Stomach (tissue), 8 donors: ENCODE measurements at regions not wholly inside any gene's neighbourhood (a gene's known extent, or its start where the extent isn't known, plus 50 kb on each side); places are given as distances from the start of the nearest gene placed in this dataset.

Source experiments
- DNase-seq, 2 donors: peaks; one replicate each; pipeline versions ENCODE4 v3.0.0 to v3.0.0-alpha.2; 2013 to 2019
- H3K27ac ChIP-seq, 5 donors: fragments of 200-600 bp in 4 of 5; sonication (generic) in 4 of 5; one replicate each; pipeline ENCODE4 v1.5.1; 2013 to 2019; ENCODE audit warnings: mild to moderate bottlenecking in 1 of 5, moderate library complexity in 1 of 5
- H3K27me3 ChIP-seq, 3 donors: fragments of 200-600 bp; sonication (generic); one replicate each; pipeline ENCODE4 v1.5.1; 2017 to 2019; ENCODE audit warnings: mixed run types in 1 of 3
- H3K36me3 ChIP-seq, 4 donors: fragments of 200-600 bp; sonication (generic); 1 replicate in 3 of 4; 2 replicates in 1 of 4; pipeline ENCODE4 v1.5.1; 2016 to 2019
- H3K4me1 ChIP-seq, 4 donors: fragments of 200-600 bp; sonication (generic); one replicate each; pipeline ENCODE4 v1.5.1; 2016 to 2019
- H3K4me3 ChIP-seq, 4 donors: fragments of 200-600 bp; sonication (generic) in 3 of 4; one replicate each; pipeline ENCODE4 v1.5.1; 2016 to 2019; ENCODE audit warnings: mild to moderate bottlenecking in 1 of 4
- H3K9me3 ChIP-seq, 4 donors: fragments of 200-600 bp; sonication (generic); one replicate each; pipeline ENCODE4 v1.5.1; 2016 to 2019
- CTCF ChIP-seq, 7 experiments: fragments of 450-650 bp in 4 of 7; fragments of 200-600 bp in 3 of 7; sonication (generic) in 3 of 7; IDR thresholded peaks; one replicate each; pipeline ENCODE4 v1.5.1; 2016 to 2019; ENCODE audit warnings: antibody characterized with exemption in 7 of 7, control low read depth in 2 of 7, mild to moderate bottlenecking in 1 of 7
- EP300 ChIP-seq: sonication (generic); formaldehyde crosslinking; IDR thresholded peaks from one replicate; pipeline ENCODE4 v1.6.1; 2017; ENCODE audit warnings: antibody characterized with exemption
- POLR2A ChIP-seq, 4 donors: fragments of 450-650 bp; IDR thresholded peaks; one replicate each; pipeline ENCODE4 v1.6.1; 2016; ENCODE audit warnings: antibody characterized with exemption in 4 of 4, control low read depth in 2 of 4, mild to moderate bottlenecking in 1 of 4, moderate library complexity in 1 of 4
- POLR2AphosphoS5 ChIP-seq, 3 donors: sonication (generic); formaldehyde crosslinking; IDR thresholded peaks; one replicate each; pipeline ENCODE4 v1.6.1; 2016; ENCODE audit warnings: antibody characterized with exemption in 3 of 3
- WGBS, 5 donors: extraction: QIAGEN DNeasy Blood & Tissue Kit in 3 of 5; methylation state at CpG; one replicate each; pipeline versions ENCODE4 v1.1.5 to v1.1.7; 2013 to 2018; 5-methylcytosine and 5-hydroxymethylcytosine counted together
- intact Hi-C: fragments of 100-400 bp; cut with DNase I; formaldehyde crosslinking; loops from one replicate; pipeline ENCODE4 v1.15.1; 2023; ENCODE audit warnings: low total_unique reads
- donor health status: healthy with polysubstance abuse.
- donor health status: Bipolar disorder and iron deficiency.
- donor health status: healthy.

GRCh38 chr7:88700725-88701124 lies 58.8 kb upstream of the ZNF804B start:
- WGBS, 5 donors = 81 to 94% (median 89%) methylated on average over 2 of the region's 2 CpGs
- TF ChIP-seq CTCF (IDR thresholded peaks at IDR 0.05) = no peak
- no peak for TF ChIP-seq POLR2AphosphoS5 (IDR thresholded peaks at IDR 0.05)
- TF ChIP-seq POLR2A (IDR thresholded peaks at IDR 0.05) = no peak
- no peak for TF ChIP-seq EP300
- intact Hi-C loops = no loop called here
- Histone ChIP-seq H3K27ac (no peak overlapping the region), H3K9me3 (no peaks in the 10 kb centered on the region), H3K4me3 (no peak overlapping the region), H3K36me3 (no peaks in the 10 kb centered on the region), H3K4me1 (no peaks in the 10 kb centered on the region), H3K27me3 (no peaks in the 10 kb centered on the region)
- DNase-seq = no peak

- Histone ChIP-seq H3K4me1 (no peaks in the 10 kb centered on the region), H3K36me3 (no peaks in the 10 kb centered on the region), H3K27me3 (no peaks in the 10 kb centered on the region), H3K9me3 (no peaks in the 10 kb centered on the region), H3K27ac (no peak overlapping the region), H3K4me3 (no peak overlapping the region)
- intact Hi-C loops = no loop called here
- TF ChIP-seq POLR2A (IDR thresholded peaks at IDR 0.05) = no peak
- no peak for TF ChIP-seq POLR2AphosphoS5 (IDR thresholded peaks at IDR 0.05)
- TF ChIP-seq EP300 = no peak
- no peak for TF ChIP-seq CTCF (IDR thresholded peaks at IDR 0.05)
- DNase-seq = no peak
Measured at GRCh38 chr7:88694207-88694606, 65.3 kb upstream of the ZNF804B start.

GRCh38 chr7:88693131-88693530 lies 66.4 kb upstream of the ZNF804B start:
- Histone ChIP-seq H3K4me3 (no peak overlapping the region), H3K27ac (no peak overlapping the region)
- TF ChIP-seq EP300 (no peak), POLR2AphosphoS5 (IDR thresholded peaks at IDR 0.05) (no peak), POLR2A (IDR thresholded peaks at IDR 0.05) (no peak), CTCF (IDR thresholded peaks at IDR 0.05) (no peak)

GRCh38 chr7:88692493-88692892 lies 67.0 kb upstream of the ZNF804B start:
- Histone ChIP-seq H3K36me3 (no peaks in the 10 kb centered on the region), H3K4me3 (no peak overlapping the region), H3K9me3 (no peaks in the 10 kb centered on the region), H3K27me3 (no peaks in the 10 kb centered on the region), H3K27ac (no peak overlapping the region), H3K4me1 (no peaks in the 10 kb centered on the region)
- intact Hi-C loops = no loop called here
- no peak for DNase-seq
- TF ChIP-seq CTCF (IDR thresholded peaks at IDR 0.05) (no peak), POLR2A (IDR thresholded peaks at IDR 0.05) (no peak), EP300 (no peak), POLR2AphosphoS5 (IDR thresholded peaks at IDR 0.05) (no peak)

More at GRCh38 chr7:88693131-88693530, 66.4 kb upstream of the ZNF804B start:
- intact Hi-C loops = no loop called here
- DNase-seq = no peak
- Histone ChIP-seq H3K9me3 (no peaks in the 10 kb centered on the region), H3K27me3 (no peaks in the 10 kb centered on the region), H3K4me1 (no peaks in the 10 kb centered on the region), H3K36me3 (no peaks in the 10 kb centered on the region)

- no peaks in the 10 kb centered on the region for H3K27me3 ChIP-seq
- 19 to 69% (median 50%) methylated on average over 1 of the region's 1 CpG for WGBS, 5 donors
- intact Hi-C loops = no loop called here
Measured at GRCh38 chr7:88689821-88690220, 69.7 kb upstream of the ZNF804B start.

More at GRCh38 chr7:88689821-88690220, 69.7 kb upstream of the ZNF804B start:
- Histone ChIP-seq H3K4me3 (no peak overlapping the region), H3K27ac (no peak overlapping the region), H3K4me1 (no peaks in the 10 kb centered on the region), H3K36me3 (no peaks in the 10 kb centered on the region), H3K9me3 (peaks cover 0 to 6% (median 0%) of the 10 kb centered on the region in 4 donors)
- DNase-seq = no peak
- no peak for TF ChIP-seq POLR2A (IDR thresholded peaks at IDR 0.05)
- no peak for TF ChIP-seq CTCF (IDR thresholded peaks at IDR 0.05)
- no peak for TF ChIP-seq POLR2AphosphoS5 (IDR thresholded peaks at IDR 0.05)
- TF ChIP-seq EP300 = no peak
